ENCODE measurements at regions not wholly inside any gene's neighbourhood (a gene's known extent, or its start where the extent isn't known, plus 50 kb on each side); places are given as distances from the start of the nearest gene placed in this dataset.

DNA sequence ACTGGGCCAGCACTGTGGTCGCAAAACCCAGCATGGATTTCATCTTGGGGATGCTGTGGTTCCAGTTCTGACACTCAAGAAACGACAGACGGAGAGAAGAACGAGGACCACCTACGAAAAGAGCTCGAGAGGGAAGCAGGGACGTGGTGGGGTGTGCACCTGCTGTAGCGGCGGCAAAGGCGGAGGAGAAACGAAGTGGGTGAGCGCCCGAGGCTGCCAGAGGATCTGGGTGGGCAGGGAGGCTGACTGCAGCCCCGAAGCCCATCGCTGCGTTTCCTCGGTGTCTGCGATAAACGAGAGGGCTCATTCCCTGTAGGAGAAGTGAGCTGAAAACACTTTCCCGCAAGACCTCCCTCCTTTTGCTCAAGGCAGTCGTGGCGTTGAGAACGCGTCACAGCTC is 246.1 kb downstream of the OR4C45 start:
- TF ChIP-seq CTCF (IDR thresholded peaks at IDR 0.05) = no peak
- TF ChIP-seq POLR2A (IDR thresholded peaks at IDR 0.05) = no peak

Measured in lower leg skin (tissue), 3 donors.